ENCODE measurements at regions not wholly inside any gene's neighbourhood (a gene's known extent, or its start where the extent isn't known, plus 50 kb on each side); places are given as distances from the start of the nearest gene placed in this dataset.
A peak's percentile ranks its signal among the peaks of the same experiment; 100 is the strongest.

GRCh38 chr12:27176765-27177164 lies 67.3 kb upstream of the STK38L start:
- Histone ChIP-seq H3K9me3 (no peaks in the 10 kb centered on the region), H3K36me3 (no peaks in the 10 kb centered on the region), H3K27ac (no peak overlapping the region), H3K4me3 (no peak overlapping the region), H3K27me3 (no peaks in the 10 kb centered on the region), H3K4me1 (no peaks in the 10 kb centered on the region)
- intact Hi-C loops (cut with DNase I; ENCODE audit: low total_unique reads), result no loop called here
- TF ChIP-seq CTCF (IDR thresholded peaks at IDR 0.05), result no peak
- no peak for TF ChIP-seq POLR2A (IDR thresholded peaks at IDR 0.05)
- no peak for DNase-seq

- H3K9me3 ChIP-seq, result no peaks in the 10 kb centered on the region
- no peaks in the 10 kb centered on the region for H3K36me3 ChIP-seq
- H3K27ac ChIP-seq, result no peak overlapping the region
- no peaks in the 10 kb centered on the region for H3K4me1 ChIP-seq
- TF ChIP-seq CTCF (IDR thresholded peaks at IDR 0.05) (no peak), POLR2A (IDR thresholded peaks at IDR 0.05) (no peak)
- intact Hi-C loops (cut with DNase I; ENCODE audit: low total_unique reads), result no loop called here
- DNase-seq, result no peak
- H3K4me3 ChIP-seq, result no peak overlapping the region
- no peaks in the 10 kb centered on the region for H3K27me3 ChIP-seq
Observed at GRCh38 chr12:27177706-27178105, 66.4 kb upstream of the STK38L start.

- H3K4me1 ChIP-seq, result no peaks in the 10 kb centered on the region
- no peaks in the 10 kb centered on the region for H3K27me3 ChIP-seq
- H3K9me3 ChIP-seq, result no peaks in the 10 kb centered on the region
- no peak overlapping the region for H3K4me3 ChIP-seq
- no peak for DNase-seq
- TF ChIP-seq POLR2A (IDR thresholded peaks at IDR 0.05), result no peak
- no peak for TF ChIP-seq CTCF (IDR thresholded peaks at IDR 0.05)
- no peaks in the 10 kb centered on the region for H3K36me3 ChIP-seq
- H3K27ac ChIP-seq, result peak overlapping the region in 1 of 2 donors; percentile 85
- intact Hi-C loops (cut with DNase I; ENCODE audit: low total_unique reads), result no loop called here
Observed at GRCh38 chr12:27178255-27178654, 65.8 kb upstream of the STK38L start.

GRCh38 chr12:27178723-27179399 lies 65.2 kb upstream of the STK38L start:
- Histone ChIP-seq H3K4me3 (no peak overlapping the region), H3K36me3 (no peaks in the 10 kb centered on the region), H3K27me3 (no peaks in the 10 kb centered on the region), H3K27ac (peak overlapping the region; percentile 77 to 85), H3K4me1 (no peaks in the 10 kb centered on the region), H3K9me3 (no peaks in the 10 kb centered on the region)
- TF ChIP-seq CTCF (IDR thresholded peaks at IDR 0.05) (no peak), POLR2A (IDR thresholded peaks at IDR 0.05) (no peak)
- DNase-seq, result no peak
- intact Hi-C loops (cut with DNase I; ENCODE audit: low total_unique reads), result no loop called here

GRCh38 chr12:27179400-27180214 lies 64.5 kb upstream of the STK38L start:
- Histone ChIP-seq H3K4me1 (no peaks in the 10 kb centered on the region), H3K27me3 (no peaks in the 10 kb centered on the region), H3K27ac (peak overlapping the region; percentile 77 to 85), H3K9me3 (no peaks in the 10 kb centered on the region), H3K36me3 (no peaks in the 10 kb centered on the region), H3K4me3 (no peak overlapping the region)
- TF ChIP-seq CTCF (IDR thresholded peaks at IDR 0.05), result no peak
- no peak for TF ChIP-seq POLR2A (IDR thresholded peaks at IDR 0.05)
- intact Hi-C loops (cut with DNase I; ENCODE audit: low total_unique reads), result no loop called here
- DNase-seq, result peak in 1 of 2 donors; percentile 63

Measured in uterus (tissue), 3 donors.